H1 (cell line): ENCODE measurements at regions not wholly inside any gene's neighbourhood (a gene's known extent, or its start where the extent isn't known, plus 50 kb on each side); places are given as distances from the start of the nearest gene placed in this dataset.

Experiments used
- CTCF ChIA-PET: fragments of 300-600 bp; sonication (Branson Sonifier 250); formaldehyde crosslinking; loops from one replicate; lab custom pipeline; 2021; ENCODE audit not compliant: partially characterized antibody; lab: Charles Lee
- POLR2A ChIA-PET: fragments of 300-600 bp; sonication (Branson Sonifier 250); formaldehyde crosslinking; loops from one replicate; lab custom pipeline; 2021; ENCODE audit warnings: inconsistent platforms; ENCODE audit not compliant: partially characterized antibody; lab: Charles Lee
- DNase-seq, 2 experiments: peaks; one replicate each; pipeline versions ENCODE4 v3.0.0 to v3.0.0-alpha.2; 2010 to 2022; ENCODE audit warnings: low spot score in 2 of 2, low read depth in 1 of 2, mixed read lengths in 1 of 2
- FAIRE-seq: peaks from 2 replicates; lab custom pipeline; 2011; peaks lifted over from hg19 to GRCh38; lab: Jason Lieb, UNC
- H2AFZ ChIP-seq: 2 replicates; pipeline ENCODE4 v1.8.1; 2012; ENCODE audit warnings: low read length, inconsistent platforms
- H2AK5ac ChIP-seq: 2 replicates; pipeline ENCODE4 v1.6.1; 2013; ENCODE audit warnings: low read depth, low read length
- H2BK120ac ChIP-seq: replicated peaks from 2 replicates; pipeline ENCODE3; 2013; ENCODE audit warnings: low read depth, low read length, inconsistent platforms
- H2BK12ac ChIP-seq: 2 replicates; pipeline ENCODE4 v1.6.1; 2013; ENCODE audit warnings: low read depth, low read length
- H2BK15ac ChIP-seq: 2 replicates; pipeline ENCODE4 v1.6.1; 2013; ENCODE audit warnings: low read length
- H2BK20ac ChIP-seq: 2 replicates; pipeline ENCODE4 v1.6.1; 2013; ENCODE audit warnings: low read length
- H2BK5ac ChIP-seq: 2 replicates; pipeline ENCODE4 v1.6.1; 2013; ENCODE audit warnings: low read depth, low read length
- H3K14ac ChIP-seq: 2 replicates; pipeline ENCODE4 v1.6.1; 2013; ENCODE audit warnings: inconsistent platforms; ENCODE audit not compliant: insufficient read length
- H3K18ac ChIP-seq: 2 replicates; pipeline ENCODE4 v1.6.1; 2013; ENCODE audit warnings: low read length; ENCODE audit errors: extremely low read depth
- H3K23ac ChIP-seq: 2 replicates; pipeline ENCODE4 v1.6.1; 2013; ENCODE audit warnings: inconsistent platforms; ENCODE audit not compliant: insufficient read length
- H3K23me2 ChIP-seq: 2 replicates; pipeline ENCODE4 v1.6.1; 2013; ENCODE audit warnings: low read depth, low read length
- H3K27ac ChIP-seq: 2 replicates; pipeline ENCODE4 v1.6.1; 2011; ENCODE audit warnings: low read depth, low read length, inconsistent platforms
- H3K27me3 ChIP-seq, 4 experiments: replicated peaks in 1 of 4; 1 replicate in 1 of 4; 2 replicates in 3 of 4; pipeline versions ENCODE4 v1.6.1 to v1.8.1; 2011 to 2013; ENCODE audit warnings: low read length in 3 of 4, mild to moderate bottlenecking in 3 of 4, inconsistent platforms in 2 of 4, mixed read lengths in 2 of 4, moderate library complexity in 1 of 4; ENCODE audit not compliant: control insufficient read depth in 3 of 4, insufficient read depth in 3 of 4; ENCODE audit errors: extremely low read depth in 1 of 4
- H3K36me3 ChIP-seq, 4 experiments: 2 replicates each; pipeline versions ENCODE4 v1.6.1 to v1.8.1; 2011 to 2013; ENCODE audit warnings: mild to moderate bottlenecking in 4 of 4, low read length in 3 of 4, moderate library complexity in 2 of 4, control low read depth in 1 of 4, inconsistent platforms in 1 of 4; ENCODE audit not compliant: insufficient read depth in 4 of 4, control insufficient read depth in 2 of 4
- H3K4ac ChIP-seq: replicated peaks from 2 replicates; pipeline ENCODE3; 2013; ENCODE audit warnings: low read length, low read depth, mixed read lengths, inconsistent platforms; ENCODE audit not compliant: insufficient read length
- H3K4me1 ChIP-seq, 4 experiments: replicated peaks in 1 of 4; 1 replicate in 1 of 4; 2 replicates in 3 of 4; pipeline versions ENCODE4 v1.6.1 to v1.8.1; 2011 to 2013; ENCODE audit warnings: low read length in 3 of 4, inconsistent platforms in 2 of 4, mixed read lengths in 1 of 4; ENCODE audit not compliant: insufficient read depth in 4 of 4, control insufficient read depth in 3 of 4
- H3K4me2 ChIP-seq, 2 experiments: 2 replicates each; pipeline versions ENCODE4 v1.6.1 to v1.8.1; 2011 to 2013; ENCODE audit warnings: low read depth in 2 of 2, low read length in 2 of 2, control low read depth in 1 of 2, inconsistent platforms in 1 of 2, mild to moderate bottlenecking in 1 of 2; ENCODE audit not compliant: insufficient read depth in 1 of 2
- H3K4me3 ChIP-seq, 4 experiments: fragments of 200-600, 300-600 bp in 1 of 4; sonication (generic), shearing (Covaris generic), sonication (Bioruptor Twin) in 1 of 4; 2 replicates each; pipeline versions ENCODE4 v1.5.1 to v1.8.1; 2011 to 2016; ENCODE audit warnings: low read length in 4 of 4, low read depth in 3 of 4, control low read depth in 2 of 4, inconsistent platforms in 2 of 4, mild to moderate bottlenecking in 2 of 4, mixed read lengths in 1 of 4, moderate library complexity in 1 of 4; ENCODE audit not compliant: insufficient read depth in 2 of 4; ENCODE audit errors: extremely low read depth in 1 of 4
- H3K56ac ChIP-seq: replicated peaks from 2 replicates; pipeline ENCODE3; 2013; ENCODE audit warnings: low read depth, mild to moderate bottlenecking, mixed read lengths, low read length, inconsistent platforms; ENCODE audit not compliant: insufficient read length
- H3K79me1 ChIP-seq: 2 replicates; pipeline ENCODE4 v1.6.1; 2013; ENCODE audit warnings: low read depth, low read length, control low read depth
- H3K79me2 ChIP-seq, 2 experiments: 2 replicates each; pipeline versions ENCODE4 v1.6.1 to v1.8.1; 2012 to 2013; ENCODE audit warnings: low read length in 2 of 2, mild to moderate bottlenecking in 2 of 2, inconsistent platforms in 1 of 2; ENCODE audit not compliant: insufficient read depth in 2 of 2, control insufficient read depth in 1 of 2
- H3K9ac ChIP-seq, 4 experiments: replicated peaks in 1 of 4; 1 replicate in 1 of 4; 2 replicates in 3 of 4; pipeline versions ENCODE4 v1.6.1 to v1.8.1; 2011 to 2013; ENCODE audit warnings: low read depth in 3 of 4, low read length in 3 of 4, control low read depth in 2 of 4, mild to moderate bottlenecking in 2 of 4, moderate library complexity in 2 of 4, inconsistent platforms in 1 of 4; ENCODE audit errors: extremely low read depth in 1 of 4
- H3K9me3 ChIP-seq, 2 experiments: 2 replicates each; pipeline versions ENCODE4 v1.6.1 to v1.8.1; 2012 to 2013; ENCODE audit warnings: mild to moderate bottlenecking in 2 of 2, moderate library complexity in 2 of 2, control low read depth in 1 of 2, inconsistent platforms in 1 of 2, low read depth in 1 of 2, low read length in 1 of 2, mixed read lengths in 1 of 2; ENCODE audit not compliant: insufficient read depth in 2 of 2
- H4K20me1 ChIP-seq, 2 experiments: replicated peaks in 1 of 2; 2 replicates each; pipeline versions ENCODE3 to v1.8.1; 2011 to 2013; ENCODE audit warnings: inconsistent platforms in 2 of 2, low read length in 2 of 2, mild to moderate bottlenecking in 1 of 2; ENCODE audit not compliant: insufficient read depth in 2 of 2, control insufficient read depth in 1 of 2
- H4K5ac ChIP-seq: 2 replicates; pipeline ENCODE4 v1.6.1; 2013; ENCODE audit warnings: low read length, low read depth, mixed read lengths, inconsistent platforms; ENCODE audit not compliant: insufficient read length
- H4K8ac ChIP-seq: 2 replicates; pipeline ENCODE4 v1.8.0; 2013; ENCODE audit warnings: mild to moderate bottlenecking, moderate library complexity, low read length, inconsistent platforms; ENCODE audit not compliant: insufficient read depth; ENCODE audit errors: extremely low read depth
- H4K91ac ChIP-seq: replicated peaks from 2 replicates; pipeline ENCODE3; 2013; ENCODE audit warnings: low read length, mixed read lengths, inconsistent platforms; ENCODE audit not compliant: insufficient read length
- RNF2 ChIP-seq: fragments of 200-900, 300-1000 bp; sonication (generic); IDR thresholded peaks from 2 replicates; pipeline ENCODE4 v1.7.1; 2016; ENCODE audit warnings: borderline replicate concordance, low read depth, mild to moderate bottlenecking, antibody characterized with exemption, low read length; ENCODE audit not compliant: poor library complexity, severe bottlenecking; ENCODE audit errors: missing control alignments
- WGBS, 2 experiments: shearing (Covaris generic) in 1 of 2; methylation state at CpG; one replicate each; pipeline versions ENCODE4 v1.1.6 to v1.1.7; 2013 to 2015; ENCODE audit warnings: low lambda C conversion rate in 2 of 2, mixed read lengths in 2 of 2, inconsistent platforms in 1 of 2, low coverage in 1 of 2, missing lambda C conversion rate in 1 of 2; ENCODE audit not compliant: insufficient replicate concordance in 2 of 2, insufficient coverage in 1 of 2, insufficient read length in 1 of 2; ENCODE audit errors: extremely low coverage in 1 of 2, missing lambda C conversion rate in 1 of 2; 5-methylcytosine and 5-hydroxymethylcytosine counted together

DNA sequence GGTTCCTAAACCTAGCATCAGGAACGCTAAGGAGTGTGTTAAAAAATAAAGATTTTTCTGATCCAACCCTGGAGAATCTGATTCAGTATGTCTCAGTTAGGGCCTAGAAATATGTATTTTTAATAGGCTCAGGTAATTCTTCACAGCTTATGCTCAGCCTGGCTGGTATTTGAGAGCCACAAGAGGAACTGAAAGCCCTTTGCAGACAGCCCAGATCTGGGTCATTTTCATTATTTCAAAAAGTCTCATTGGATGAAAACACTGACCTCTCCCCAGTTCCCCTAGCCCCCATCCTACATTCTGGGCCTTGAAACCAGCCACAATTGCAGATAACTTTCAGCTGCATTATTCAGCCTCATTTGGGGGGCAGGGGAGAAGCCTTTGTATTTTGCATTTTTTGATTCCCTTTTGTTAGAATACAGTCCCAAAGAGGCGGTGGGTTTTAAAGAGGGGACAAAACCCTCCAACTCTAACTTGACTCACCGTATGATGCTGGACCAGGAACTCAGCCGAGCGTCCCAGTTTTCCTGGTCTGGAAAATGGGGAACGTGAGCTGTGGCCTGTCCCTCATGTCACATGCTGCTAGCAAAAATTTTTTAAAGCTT, 66.0 kb upstream of the LARGE1 start:
- H2BK5ac ChIP-seq = no peak overlapping the region
- no peaks in the 10 kb centered on the region for H3K23me2 ChIP-seq
- 0 out of 2 replicates have a peak overlapping the region, but pooled peaks have one; percentile 87 for H2BK12ac ChIP-seq
- H3K79me2 ChIP-seq = no peaks in the 10 kb centered on the region
- TF ChIP-seq RNF2 = no peak
- no peak overlapping the region for H3K9ac ChIP-seq
- no peaks in the 10 kb centered on the region for H3K27me3 ChIP-seq
- no peak overlapping the region for H2BK15ac ChIP-seq
- no peaks in the 10 kb centered on the region for H3K36me3 ChIP-seq
- ChIA-PET CTCF (interaction anchor here (0.7 kb wide), 1 partner anchor 61 kb away, joined by 3 read pairs; no protein-coding TSS in a partner anchor), POLR2A (no interaction called here)
- peaks cover 9 to 20% (median 13%) of the 10 kb centered on the region in 4 experiments for H3K4me1 ChIP-seq
- H2BK20ac ChIP-seq = no peak overlapping the region
- H3K9me3 ChIP-seq = no peaks in the 10 kb centered on the region
- 71% methylated on average over 6 of the region's 6 CpGs; no CpG with 5 or more reads in 1 of the 2 experiments for WGBS, 2 experiments
- no peak overlapping the region for H3K14ac ChIP-seq
- H4K20me1 ChIP-seq = no peaks in the 10 kb centered on the region
- H3K27ac ChIP-seq = no peak overlapping the region
- peak overlapping the region in 1 of 4 experiments; percentile 8; a peak in 1 of 8 replicates for H3K4me3 ChIP-seq
- H3K4ac ChIP-seq = no peak overlapping the region
- FAIRE-seq = no peak
- H3K79me1 ChIP-seq = no peaks in the 10 kb centered on the region
- no peak for DNase-seq
- no peak overlapping the region for H3K56ac ChIP-seq
- no peak overlapping the region for H4K91ac ChIP-seq
- no peak overlapping the region for H3K23ac ChIP-seq
- H2BK120ac ChIP-seq = no peak overlapping the region
- no peak overlapping the region for H2AFZ ChIP-seq
- no peak overlapping the region for H2AK5ac ChIP-seq
- H3K4me2 ChIP-seq = peak overlapping the region in 1 of 2 experiments; percentile 58; a peak in 2 of 4 replicates
- no peak overlapping the region for H4K8ac ChIP-seq
- no peak overlapping the region for H4K5ac ChIP-seq
- H3K18ac ChIP-seq = no peak overlapping the region
